ENCODE measurements at regions not wholly inside any gene's neighbourhood (a gene's known extent, or its start where the extent isn't known, plus 50 kb on each side); places are given as distances from the start of the nearest gene placed in this dataset.

GRCh38 chr2:128751746-128752145 is 433.1 kb upstream of the HS6ST1 start:
- TF ChIP-seq POLR2A (IDR thresholded peaks at IDR 0.05) (no peak), CTCF (IDR thresholded peaks at IDR 0.05) (no peak)

Measured in Peyer's patch (tissue), 4 donors.